ENCODE measurements at regions not wholly inside any gene's neighbourhood (a gene's known extent, or its start where the extent isn't known, plus 50 kb on each side); places are given as distances from the start of the nearest gene placed in this dataset.

DNA sequence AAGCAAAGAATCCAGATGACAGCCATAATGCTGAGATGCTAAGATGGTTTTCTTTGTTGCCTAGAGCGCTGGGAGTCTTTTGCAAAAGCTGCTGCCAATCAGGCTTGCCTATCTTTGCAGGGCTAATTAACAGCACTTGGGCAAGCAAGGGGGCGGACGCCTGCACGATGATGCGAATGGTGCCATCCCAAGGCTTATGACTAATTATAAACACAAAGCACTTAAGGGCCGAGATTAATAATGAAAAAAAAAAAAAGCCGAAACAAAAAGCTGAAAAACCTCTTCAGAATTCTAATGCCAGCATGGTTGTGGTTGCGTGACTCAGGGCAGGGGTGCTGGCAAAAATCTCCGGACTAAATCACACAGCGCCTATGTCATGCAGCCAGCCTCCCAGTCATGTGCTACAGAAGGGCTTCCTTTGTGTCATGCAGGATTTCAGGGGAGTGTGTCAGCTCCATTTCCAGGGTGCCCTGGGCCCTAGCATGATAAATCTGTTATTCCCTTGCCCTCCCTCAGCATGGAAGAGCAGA, 185.0 kb upstream of the ANKRD28 start:
- peaks cover 9 to 13% (median 11%) of the 10 kb centered on the region in 3 experiments; a peak in 5 of 7 replicates for H3K36me3 Mint-ChIP-seq (ENCODE audit: insufficient read depth in 1 of 3, low read depth in 3 of 3)
- Histone ChIP-seq H2BK12ac (ENCODE audit: insufficient read length, low read depth, low read length) (no peak overlapping the region), H2BK120ac (ENCODE audit: low read depth, low read length, poor library complexity, severe bottlenecking) (no peak overlapping the region), H3K23ac (ENCODE audit: insufficient read length, low read depth, low read length) (no peak overlapping the region), H2AFZ (ENCODE audit: low read length) (no peak overlapping the region), H3K9me3 (ENCODE audit: control insufficient read depth, low read depth, low read length) (no peaks in the 10 kb centered on the region), H2AK5ac (ENCODE audit: insufficient read length, low read length) (no peak overlapping the region), H2BK15ac (ENCODE audit: low read depth, low read length) (no peak overlapping the region), H3K27me3 (ENCODE audit: insufficient read depth, low read length) (no peaks in the 10 kb centered on the region; the same call in 1 of the 2 replicates), H4K5ac (ENCODE audit: insufficient read length, low read depth, low read length) (no peak overlapping the region), H3K27ac (ENCODE audit: insufficient read length, low read depth, low read length) (no peak overlapping the region), H3K23me2 (ENCODE audit: insufficient read length, low read depth, low read length, poor library complexity, severe bottlenecking) (no peaks in the 10 kb centered on the region), H4K91ac (ENCODE audit: insufficient read length, low read depth, low read length) (no peak overlapping the region), H3K4me1 (ENCODE audit: insufficient read depth, low read length) (no peaks in the 10 kb centered on the region), H4K8ac (replicated peaks; ENCODE audit: insufficient read length, low read depth, low read length) (no peak overlapping the region), H3K4ac (ENCODE audit: low read depth, low read length) (no peak overlapping the region), H3K56ac (ENCODE audit: insufficient read length, low read depth, low read length) (no peak overlapping the region), H3K18ac (ENCODE audit: insufficient read length, low read depth, low read length) (no peak overlapping the region), H3K4me2 (ENCODE audit: insufficient read depth, insufficient read length, low read length) (no peak overlapping the region), H2BK20ac (ENCODE audit: low read depth, low read length, poor library complexity, severe bottlenecking) (no peak overlapping the region), H3K9ac (ENCODE audit: extremely low read depth, insufficient read length, low read length) (no peak overlapping the region), H3K14ac (ENCODE audit: insufficient read depth, low read length) (no peak overlapping the region), H2BK5ac (ENCODE audit: insufficient read length, low read length) (no peak overlapping the region), H4K20me1 (ENCODE audit: control insufficient read depth, insufficient read depth, insufficient read length) (no peaks in the 10 kb centered on the region), H3K79me2 (ENCODE audit: insufficient read depth, low read length) (no peaks in the 10 kb centered on the region), H3K79me1 (ENCODE audit: insufficient read depth, low read depth, low read length, poor library complexity, severe bottlenecking) (no peaks in the 10 kb centered on the region), H3T11ph (ENCODE audit: low read length) (no peak overlapping the region)
- no peak for DNase-seq
- peaks cover 14 to 18% of the 10 kb centered on the region in 2 experiments for H3K9me3 Mint-ChIP-seq
- H3K4me1 Mint-ChIP-seq: peaks cover 2 to 4% of the 10 kb centered on the region in 2 experiments; a peak in 2 of 4 replicates
- WGBS (ENCODE audit: extremely low coverage, insufficient read length, low lambda C conversion rate): no CpG with 5 or more reads among the region's 10 CpGs
- TF ChIP-seq CTCF (conservative IDR thresholded peaks at IDR 0.05): no peak
- H3K27ac Mint-ChIP-seq: no peak overlapping the region
- no peaks in the 10 kb centered on the region; the same call in 1 of the 2 replicates for H3K27me3 Mint-ChIP-seq (ENCODE audit: low read depth)
- no peak overlapping the region for H3K4me3 Mint-ChIP-seq
